Activated CD8-positive, alpha-beta T cell treated with anti-CD3 and anti-CD28 coated beads for 36 hours (primary cell): ENCODE measurements at regions not wholly inside any gene's neighbourhood (a gene's known extent, or its start where the extent isn't known, plus 50 kb on each side); places are given as distances from the start of the nearest gene placed in this dataset.

Experiments
- ATAC-seq: fragments of 200-7000 bp; cut with Tn5 transposase; one replicate; pipeline ENCODE4 v1.10.0; 2021; ENCODE audit warnings: mild to moderate bottlenecking, moderate library complexity
- CTCF ChIA-PET: fragments of 350-600 bp; sonication (Branson Sonifier 250); formaldehyde crosslinking; loops from one replicate; lab custom pipeline; 2021; ENCODE audit warnings: antibody characterized with exemption; lab: Charles Lee
- POLR2A ChIA-PET: fragments of 350-600 bp; sonication (Branson Sonifier 250); formaldehyde crosslinking; loops from one replicate; lab custom pipeline; 2021; ENCODE audit warnings: antibody characterized with exemption; lab: Charles Lee
- DNase-seq: peaks from one replicate; pipeline ENCODE4 v3.0.0-alpha.2; 2020
- H3K27ac Mint-ChIP-seq: one replicate; pipeline ENCODE4 v1.8.0; 2021; ENCODE audit warnings: mild to moderate bottlenecking, mixed read lengths
- H3K27me3 Mint-ChIP-seq: one replicate; pipeline ENCODE4 v1.8.0; 2021; ENCODE audit warnings: mixed read lengths
- H3K36me3 Mint-ChIP-seq: one replicate; pipeline ENCODE4 v1.8.0; 2021; ENCODE audit warnings: low read depth, mixed read lengths
- H3K4me1 Mint-ChIP-seq: one replicate; pipeline ENCODE4 v1.8.0; 2021; ENCODE audit warnings: low read depth, mixed read lengths
- H3K4me3 Mint-ChIP-seq: one replicate; pipeline ENCODE4 v1.8.0; 2021; ENCODE audit warnings: mild to moderate bottlenecking, moderate library complexity, mixed read lengths
- H3K9me3 Mint-ChIP-seq: one replicate; pipeline ENCODE4 v1.8.0; 2021; ENCODE audit warnings: mixed read lengths
- CTCF ChIP-seq: fragments of 200-600 bp; IDR thresholded peaks from one replicate; pipeline ENCODE4 v1.8.0; 2022; ENCODE audit warnings: antibody characterized with exemption, mild to moderate bottlenecking
- intact Hi-C: fragments of 100-400 bp; cut with micrococcal nuclease; formaldehyde crosslinking; loops from one replicate; pipeline ENCODE4 v1.10.0; 2022

- H3K36me3 Mint-ChIP-seq: no peaks in the 10 kb centered on the region
- no peak for ATAC-seq
- no peaks in the 10 kb centered on the region for H3K4me1 Mint-ChIP-seq
- H3K4me3 Mint-ChIP-seq: no peak overlapping the region
- intact Hi-C loops: no loop called here
- H3K27me3 Mint-ChIP-seq: no peaks in the 10 kb centered on the region
- H3K9me3 Mint-ChIP-seq: peaks cover 7% of the 10 kb centered on the region
- no peak overlapping the region for H3K27ac Mint-ChIP-seq
- CTCF ChIA-PET: no interaction called here
- POLR2A ChIA-PET: no interaction called here
- DNase-seq: no peak
- no peak for TF ChIP-seq CTCF
Measured at GRCh38 chr4:62407534-62407933, 1207.4 kb downstream of the ADGRL3 start.

DNA sequence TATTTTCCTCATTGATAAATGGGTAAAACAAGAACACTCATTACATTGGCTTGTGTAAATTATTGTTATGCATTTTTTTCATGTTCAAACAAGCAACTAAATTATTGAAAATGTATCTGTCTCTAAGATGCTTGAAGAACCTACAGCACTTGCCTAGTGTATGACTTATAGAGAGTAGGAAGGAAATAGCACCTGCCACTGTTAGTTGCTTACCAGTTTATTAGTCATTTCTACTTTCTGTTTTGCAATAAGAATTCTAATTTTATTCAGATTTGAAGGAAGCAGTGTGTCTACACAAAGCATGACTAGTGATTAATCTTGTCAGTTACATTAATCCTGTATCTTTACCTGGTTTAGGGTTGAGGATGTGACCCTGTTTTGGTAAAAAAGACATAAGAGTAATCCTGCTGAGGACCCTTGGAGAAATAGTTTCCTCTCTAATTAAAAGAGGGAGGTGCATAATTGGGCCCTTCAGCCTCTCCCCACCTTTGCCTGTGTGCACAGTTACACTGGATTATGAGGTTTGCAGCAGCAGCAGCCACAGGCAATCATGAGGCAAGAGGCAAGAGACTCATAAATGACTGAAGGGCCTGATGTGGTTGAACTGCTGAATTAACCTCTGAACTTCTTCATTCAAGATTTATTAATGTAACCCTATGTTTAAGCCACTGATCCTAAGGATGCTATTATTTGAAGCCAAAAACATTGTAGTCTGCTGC lies 1202.1 kb downstream of the ADGRL3 start:
- peaks cover 7% of the 10 kb centered on the region for H3K9me3 Mint-ChIP-seq
- ChIA-PET POLR2A (no interaction called here), CTCF (no interaction called here)
- DNase-seq (no peak), ATAC-seq (no peak)
- H3K27ac Mint-ChIP-seq: no peak overlapping the region
- no peak for TF ChIP-seq CTCF
- no peaks in the 10 kb centered on the region for H3K4me1 Mint-ChIP-seq
- no peaks in the 10 kb centered on the region for H3K27me3 Mint-ChIP-seq
- intact Hi-C loops: no loop called here
- no peaks in the 10 kb centered on the region for H3K36me3 Mint-ChIP-seq
- no peak overlapping the region for H3K4me3 Mint-ChIP-seq

- DNase-seq (no peak), ATAC-seq (no peak)
- Mint-ChIP-seq H3K36me3 (no peaks in the 10 kb centered on the region), H3K27me3 (no peaks in the 10 kb centered on the region), H3K4me3 (no peak overlapping the region), H3K4me1 (no peaks in the 10 kb centered on the region), H3K27ac (no peak overlapping the region), H3K9me3 (peaks cover 7% of the 10 kb centered on the region)
- POLR2A ChIA-PET: no interaction called here
- CTCF ChIA-PET: no interaction called here
- TF ChIP-seq CTCF: no peak
- intact Hi-C loops: no loop called here
Measured at GRCh38 chr4:62399242-62399641, 1199.1 kb downstream of the ADGRL3 start.

DNA sequence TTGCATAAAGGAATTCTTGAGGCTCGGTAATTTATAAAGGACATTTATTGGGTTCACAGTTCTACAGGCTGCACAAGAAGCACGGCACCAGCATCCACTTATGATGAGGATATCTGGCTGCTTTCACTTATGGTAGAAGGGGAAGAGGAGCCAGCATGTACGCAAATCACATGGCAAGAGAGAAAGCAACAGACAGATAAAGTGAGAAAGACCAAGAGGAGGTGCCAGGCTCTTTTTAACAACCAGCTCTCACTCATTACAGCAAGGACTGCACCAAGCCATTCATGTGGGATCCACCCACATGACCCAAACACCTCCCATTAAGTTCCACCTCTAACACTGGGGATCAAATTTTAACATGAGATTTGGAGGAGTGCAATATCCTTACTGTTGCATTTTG lies 1198.2 kb downstream of the ADGRL3 start:
- Mint-ChIP-seq H3K9me3 (peaks cover 7% of the 10 kb centered on the region), H3K36me3 (no peaks in the 10 kb centered on the region), H3K4me3 (no peak overlapping the region), H3K27me3 (no peaks in the 10 kb centered on the region), H3K4me1 (no peaks in the 10 kb centered on the region), H3K27ac (no peak overlapping the region)
- TF ChIP-seq CTCF: no peak
- intact Hi-C loops: no loop called here
- ChIA-PET POLR2A (no interaction called here), CTCF (no interaction called here)
- DNase-seq: no peak
- ATAC-seq: no peak

- Mint-ChIP-seq H3K4me3 (no peak overlapping the region), H3K27me3 (no peaks in the 10 kb centered on the region), H3K27ac (no peak overlapping the region), H3K4me1 (no peaks in the 10 kb centered on the region), H3K9me3 (peaks cover 4% of the 10 kb centered on the region), H3K36me3 (no peaks in the 10 kb centered on the region)
- DNase-seq (no peak), ATAC-seq (no peak)
- TF ChIP-seq CTCF: no peak
- POLR2A ChIA-PET: no interaction called here
- CTCF ChIA-PET: no interaction called here
- intact Hi-C loops: no loop called here
Measured at GRCh38 chr4:62394766-62395165, 1194.6 kb downstream of the ADGRL3 start.
